ENCODE measurements at regions not wholly inside any gene's neighbourhood (a gene's known extent, or its start where the extent isn't known, plus 50 kb on each side); places are given as distances from the start of the nearest gene placed in this dataset.

- TF ChIP-seq, protein P1, sequence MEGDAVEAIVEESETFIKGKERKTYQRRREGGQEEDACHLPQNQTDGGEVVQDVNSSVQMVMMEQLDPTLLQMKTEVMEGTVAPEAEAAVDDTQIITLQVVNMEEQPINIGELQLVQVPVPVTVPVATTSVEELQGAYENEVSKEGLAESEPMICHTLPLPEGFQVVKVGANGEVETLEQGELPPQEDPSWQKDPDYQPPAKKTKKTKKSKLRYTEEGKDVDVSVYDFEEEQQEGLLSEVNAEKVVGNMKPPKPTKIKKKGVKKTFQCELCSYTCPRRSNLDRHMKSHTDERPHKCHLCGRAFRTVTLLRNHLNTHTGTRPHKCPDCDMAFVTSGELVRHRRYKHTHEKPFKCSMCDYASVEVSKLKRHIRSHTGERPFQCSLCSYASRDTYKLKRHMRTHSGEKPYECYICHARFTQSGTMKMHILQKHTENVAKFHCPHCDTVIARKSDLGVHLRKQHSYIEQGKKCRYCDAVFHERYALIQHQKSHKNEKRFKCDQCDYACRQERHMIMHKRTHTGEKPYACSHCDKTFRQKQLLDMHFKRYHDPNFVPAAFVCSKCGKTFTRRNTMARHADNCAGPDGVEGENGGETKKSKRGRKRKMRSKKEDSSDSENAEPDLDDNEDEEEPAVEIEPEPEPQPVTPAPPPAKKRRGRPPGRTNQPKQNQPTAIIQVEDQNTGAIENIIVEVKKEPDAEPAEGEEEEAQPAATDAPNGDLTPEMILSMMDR (IDR thresholded peaks at IDR 0.05; ENCODE audit: low read length), result no peak
- no peak for TF ChIP-seq EZH2phosphoT487 (IDR thresholded peaks at IDR 0.05; ENCODE audit: low read length)
- TF ChIP-seq EZH2 (optimal IDR thresholded peaks at IDR 0.05; ENCODE audit: low read depth, low read length), result no peak
These were observed 243.8 kb upstream of the ADAMTS16 start for GRCh38 chr5:4896328-4896727.

Measured in MM.1S (cell line).